Stimulated activated CD8-positive, alpha-beta memory T cell treated with anti-CD3 and anti-CD28 coated beads, Interleukin-2, amount 100 ng/mL, for 48 hours (primary cell): ENCODE measurements at regions not wholly inside any gene's neighbourhood (a gene's known extent, or its start where the extent isn't known, plus 50 kb on each side); places are given as distances from the start of the nearest gene placed in this dataset.

Experiments
- DNase-seq, 2 donors: peaks; one replicate each; pipeline ENCODE4 v3.0.0-alpha.2; 2020; ENCODE audit warnings: low read depth in 2 of 2

GRCh38 chr10:2981361-2981801, 86.0 kb upstream of the PFKP start:
- no peak for DNase-seq

GRCh38 chr10:2980791-2981360, 86.5 kb upstream of the PFKP start:
- no peak for DNase-seq

GRCh38 chr10:2980116-2980515, 87.2 kb upstream of the PFKP start:
- no peak for DNase-seq

GRCh38 chr10:2979306-2979705, 88.0 kb upstream of the PFKP start:
- DNase-seq: no peak

- DNase-seq: no peak
Measured at GRCh38 chr10:2978574-2979273, 88.6 kb upstream of the PFKP start.

GRCh38 chr10:2978111-2978510, 89.2 kb upstream of the PFKP start:
- no peak for DNase-seq

- DNase-seq: no peak
Measured at GRCh38 chr10:2974503-2975207, 92.7 kb upstream of the PFKP start.

- DNase-seq: no peak
Measured at GRCh38 chr10:2974083-2974482, 93.3 kb upstream of the PFKP start.

- DNase-seq: no peak
Measured at GRCh38 chr10:2972810-2973209, 94.5 kb upstream of the PFKP start.

GRCh38 chr10:2972216-2972615, 95.1 kb upstream of the PFKP start:
- no peak for DNase-seq

- no peak for DNase-seq
Measured at GRCh38 chr10:2970190-2970823, 97.0 kb upstream of the PFKP start.

GRCh38 chr10:2968401-2969058, 98.8 kb upstream of the PFKP start:
- no peak for DNase-seq

- DNase-seq: no peak
Measured at GRCh38 chr10:2966134-2966533, 101.2 kb upstream of the PFKP start.

GRCh38 chr10:2964632-2965296, 102.6 kb upstream of the PFKP start:
- DNase-seq: no peak

- no peak for DNase-seq
Measured at GRCh38 chr10:2963889-2964631, 103.3 kb upstream of the PFKP start.

- DNase-seq: no peak
Measured at GRCh38 chr10:2962194-2962593, 105.2 kb upstream of the PFKP start.

GRCh38 chr10:2958659-2959058, 108.7 kb upstream of the PFKP start:
- DNase-seq: no peak

GRCh38 chr10:2957785-2958184, 109.6 kb upstream of the PFKP start:
- no peak for DNase-seq

- no peak for DNase-seq
Measured at GRCh38 chr10:2955064-2955463, 112.3 kb upstream of the PFKP start.

- no peak for DNase-seq
Measured at GRCh38 chr10:2953495-2953894, 113.9 kb upstream of the PFKP start.
